ENCODE measurements at regions not wholly inside any gene's neighbourhood (a gene's known extent, or its start where the extent isn't known, plus 50 kb on each side); places are given as distances from the start of the nearest gene placed in this dataset.
"Not testable (repeated sequence)": the region's sequence is repeated elsewhere in the genome, so short reads cannot be mapped to it uniquely, and the experiment has no call there.

DNA sequence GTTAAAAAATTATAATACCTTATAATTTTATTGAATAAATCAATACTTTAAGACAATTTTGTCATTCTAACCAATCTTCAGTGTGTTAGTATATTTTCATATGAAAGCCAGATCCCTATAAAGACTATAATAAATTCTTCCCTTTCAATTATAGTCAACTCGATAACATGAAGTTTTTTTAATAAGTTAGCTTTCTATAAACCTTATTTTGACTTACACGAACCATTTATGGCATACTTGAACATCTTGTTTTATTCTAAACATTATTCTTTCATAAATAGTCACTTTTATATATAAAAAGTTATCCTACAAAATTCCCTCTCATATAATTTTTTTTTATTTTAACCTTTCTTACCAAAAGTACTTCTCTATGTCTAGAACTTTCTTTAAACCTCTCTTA lies 1002.3 kb downstream of the TMEM121 start:
- no peak for DNase-seq

DNA sequence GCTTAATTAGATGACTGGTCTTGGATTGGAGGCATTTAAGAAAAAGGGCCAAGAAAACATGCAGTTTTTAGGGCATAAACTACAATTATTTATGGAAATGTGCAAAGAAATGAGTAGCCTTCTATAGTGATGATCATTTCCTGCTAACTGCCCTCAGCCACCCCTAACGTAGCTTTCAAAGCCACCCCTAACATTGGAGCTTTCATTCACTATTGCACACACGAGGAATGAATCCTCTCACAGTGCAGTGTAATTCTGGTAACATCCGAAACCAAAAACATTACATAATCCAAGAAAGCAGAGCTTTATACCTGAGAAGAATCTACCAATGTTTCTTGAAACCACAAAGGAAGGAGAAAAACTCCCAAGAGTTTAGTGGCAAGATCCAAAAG lies 1003.6 kb downstream of the TMEM121 start:
- no peak for DNase-seq

- no peak for DNase-seq
Measured at GRCh38 chr14:106530423-106531107, 1004.2 kb downstream of the TMEM121 start.

GRCh38 chr14:106537597-106537996 lies 1011.2 kb downstream of the TMEM121 start:
- DNase-seq: not testable (repeated sequence)

DNA sequence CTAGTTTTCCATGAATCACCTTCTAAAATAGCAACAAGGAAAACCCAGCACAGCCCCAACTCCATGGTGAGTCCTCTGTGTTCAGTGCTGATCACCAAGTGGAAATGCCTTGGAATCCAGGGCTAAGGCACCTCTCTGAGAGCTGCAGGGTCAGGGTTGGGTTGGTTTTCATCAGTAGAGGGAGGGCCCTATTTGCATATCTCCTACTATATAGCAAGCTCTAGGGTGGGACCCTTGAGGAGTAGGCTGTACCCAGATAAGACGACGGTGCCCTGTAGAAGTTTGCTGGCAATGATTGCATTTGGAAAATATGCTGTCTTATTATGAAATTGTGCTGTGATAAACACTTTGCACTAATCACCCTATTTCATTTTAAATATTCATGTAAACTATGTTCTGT lies 1011.8 kb downstream of the TMEM121 start:
- no peak for DNase-seq

DNA sequence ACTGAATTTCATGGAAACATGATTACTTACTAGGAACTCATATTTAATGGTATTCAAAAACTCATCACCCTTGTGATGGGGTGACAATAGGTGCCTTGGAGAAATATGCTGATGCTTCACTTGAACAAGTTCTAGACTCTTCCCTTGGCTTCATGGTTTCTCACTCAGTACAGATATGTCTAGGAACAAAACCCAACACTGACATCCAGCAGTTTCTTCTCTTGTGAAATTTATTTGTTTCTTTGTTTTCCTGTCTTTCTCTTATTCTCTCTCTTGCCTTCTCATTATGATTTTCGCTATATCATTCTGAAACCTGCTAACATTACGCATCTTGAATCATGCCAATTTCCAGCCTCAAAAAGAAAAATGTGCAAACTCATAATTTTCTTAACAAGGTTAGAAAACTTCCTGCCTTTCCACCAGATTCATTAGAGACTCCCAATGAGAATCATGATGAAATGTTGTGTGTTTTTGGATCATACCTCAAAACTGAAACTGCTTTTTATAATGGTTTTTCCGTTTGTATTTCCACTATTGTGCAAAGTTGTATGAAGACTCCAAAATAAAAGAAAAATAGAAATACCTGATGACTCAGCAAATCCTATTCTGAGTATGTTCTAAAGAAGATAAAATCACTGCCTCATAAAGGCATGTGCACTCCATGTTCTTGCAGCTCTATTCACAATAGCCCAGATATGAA lies 1021.5 kb downstream of the TMEM121 start:
- DNase-seq: no peak

GRCh38 chr14:106549064-106549463 lies 1022.7 kb downstream of the TMEM121 start:
- DNase-seq: no peak

GRCh38 chr14:106551265-106551664 lies 1024.9 kb downstream of the TMEM121 start:
- DNase-seq: no peak

GRCh38 chr14:106556211-106556610 lies 1029.8 kb downstream of the TMEM121 start:
- DNase-seq: not testable (repeated sequence)

DNA sequence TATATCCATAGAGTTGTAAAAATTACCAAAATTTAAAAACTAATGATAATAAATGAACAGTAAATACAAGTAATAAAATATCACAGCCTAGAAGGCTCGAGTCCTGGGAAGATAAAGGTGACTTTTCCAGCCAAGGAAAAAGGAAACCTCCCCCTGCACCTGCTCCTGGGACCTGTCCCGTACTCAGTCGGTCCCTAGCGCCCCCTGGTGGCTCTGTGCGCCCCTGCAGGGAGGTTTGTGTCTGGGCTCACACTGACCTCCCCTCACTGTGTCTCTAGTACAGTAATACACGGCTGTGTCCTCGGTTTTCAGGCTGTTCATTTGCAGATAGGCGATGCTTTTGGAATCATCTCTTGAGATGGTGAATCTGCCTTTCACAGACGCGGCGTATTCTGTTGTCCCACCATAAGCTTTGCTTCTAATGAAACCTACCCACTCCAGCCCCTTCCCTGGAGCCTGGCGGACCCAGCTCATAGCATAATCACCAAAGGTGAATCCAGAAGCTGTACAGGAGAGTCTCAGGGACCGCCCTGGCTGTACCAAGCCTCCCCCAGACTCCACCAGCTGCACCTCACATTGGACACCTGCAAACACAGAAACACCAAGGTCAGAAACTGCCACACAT lies 1030.4 kb downstream of the TMEM121 start:
- no peak for DNase-seq

- no peak for DNase-seq
Measured at GRCh38 chr14:106562451-106562850, 1036.1 kb downstream of the TMEM121 start.

- no peak for DNase-seq
Measured at GRCh38 chr14:106564058-106564643, 1037.8 kb downstream of the TMEM121 start.

DNA sequence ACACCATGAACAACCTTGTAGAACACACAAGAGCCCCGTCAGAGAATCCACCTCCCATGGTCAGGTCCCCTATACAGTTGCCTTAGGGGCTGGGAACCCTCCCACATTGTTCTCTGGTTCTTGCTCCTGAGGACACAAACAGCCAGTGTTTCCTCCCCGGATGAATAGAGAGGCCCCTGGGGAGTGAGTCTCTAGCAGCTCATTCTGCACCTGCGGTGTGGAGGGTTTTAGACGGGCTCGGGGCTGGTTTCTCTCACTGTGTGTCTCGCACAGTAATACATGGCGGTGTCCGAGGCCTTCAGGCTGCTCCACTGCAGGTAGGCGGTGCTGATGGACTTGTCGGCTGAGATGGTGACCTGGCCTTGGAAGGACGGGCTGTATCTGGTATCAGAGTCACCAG lies 1052.1 kb downstream of the TMEM121 start:
- no peak for DNase-seq

GRCh38 chr14:106579084-106579483 lies 1052.7 kb downstream of the TMEM121 start:
- no peak for DNase-seq

- no peak for DNase-seq
Measured at GRCh38 chr14:106585692-106586091, 1059.3 kb downstream of the TMEM121 start.

- DNase-seq: no peak
Measured at GRCh38 chr14:106586098-106586704, 1059.8 kb downstream of the TMEM121 start.

DNA sequence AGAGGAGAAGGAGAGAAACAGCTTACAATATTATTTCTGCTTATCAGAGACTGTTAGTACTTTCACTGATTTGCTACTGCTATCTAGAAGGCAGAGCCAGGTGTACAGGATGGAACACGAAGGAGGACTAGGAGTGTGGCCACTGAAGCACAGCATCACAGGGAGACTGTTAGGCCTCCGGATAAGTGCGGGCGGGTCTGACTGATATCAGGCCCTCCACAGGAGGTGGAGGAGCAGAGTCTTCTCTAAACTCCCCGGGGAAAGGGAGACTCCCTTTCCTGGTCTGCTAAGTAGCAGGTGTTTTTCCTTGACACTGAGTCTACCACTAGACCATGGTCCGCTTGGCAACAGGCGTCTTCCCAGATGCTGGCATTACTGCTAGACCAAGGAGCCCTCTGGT lies 1065.2 kb downstream of the TMEM121 start:
- not testable (repeated sequence) for DNase-seq

- not testable (repeated sequence) for DNase-seq
Measured at GRCh38 chr14:106592115-106592852, 1065.9 kb downstream of the TMEM121 start.

GRCh38 chr14:106599209-106599608 lies 1072.8 kb downstream of the TMEM121 start:
- no peak for DNase-seq

- DNase-seq: no peak
Measured at GRCh38 chr14:106605548-106606448, 1079.4 kb downstream of the TMEM121 start.

- no peak for DNase-seq
Measured at GRCh38 chr14:106606936-106607335, 1080.6 kb downstream of the TMEM121 start.

Data from DMS79 treated with DMSO at 0.1 percent for 48 hours (cell line).